ENCODE measurements at regions not wholly inside any gene's neighbourhood (a gene's known extent, or its start where the extent isn't known, plus 50 kb on each side); places are given as distances from the start of the nearest gene placed in this dataset.
"Not testable (repeated sequence)": the region's sequence is repeated elsewhere in the genome, so short reads cannot be mapped to it uniquely, and the experiment has no call there.

DNA sequence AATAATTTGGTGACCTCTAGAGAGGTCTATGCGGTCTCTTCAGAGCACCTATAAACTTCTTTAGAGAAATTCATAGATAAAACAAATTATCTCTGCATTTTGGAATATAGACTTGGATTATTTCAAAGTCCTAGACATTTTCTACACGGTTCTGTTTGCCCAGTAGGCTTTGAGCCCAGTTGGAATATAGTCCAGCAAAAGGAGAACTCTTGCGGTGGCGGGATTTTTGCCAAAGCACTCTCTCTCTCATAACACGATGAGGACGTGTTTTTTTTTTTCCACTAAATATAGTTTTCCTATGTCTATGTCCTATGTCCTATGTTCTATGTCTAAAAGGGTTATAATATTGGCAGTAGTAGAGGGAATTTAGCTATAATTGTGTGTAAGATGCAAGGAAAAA, 164.9 kb upstream of the AGR3 start:
- DNase-seq: no peak

DNA sequence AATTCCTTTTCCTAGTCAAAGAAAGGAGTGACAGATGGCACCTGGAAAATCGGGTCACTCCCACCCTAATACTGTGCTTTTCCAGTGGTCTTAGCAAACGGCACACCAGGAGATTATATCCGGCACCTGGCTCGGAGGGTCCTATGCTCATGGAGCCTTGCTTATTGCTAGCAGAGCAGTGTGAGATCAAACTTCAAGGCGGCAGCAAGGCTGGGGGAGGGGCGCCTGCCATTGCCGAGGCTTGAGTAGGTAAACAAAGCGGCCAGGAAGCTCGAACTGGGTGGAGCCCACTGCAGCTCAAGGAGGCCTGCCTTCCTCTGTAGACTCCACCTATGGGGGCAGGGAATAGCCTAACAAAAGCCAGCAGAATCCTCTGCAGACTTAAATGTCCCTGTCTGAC, 171.4 kb upstream of the AGR3 start:
- not testable (repeated sequence) for DNase-seq

DNA sequence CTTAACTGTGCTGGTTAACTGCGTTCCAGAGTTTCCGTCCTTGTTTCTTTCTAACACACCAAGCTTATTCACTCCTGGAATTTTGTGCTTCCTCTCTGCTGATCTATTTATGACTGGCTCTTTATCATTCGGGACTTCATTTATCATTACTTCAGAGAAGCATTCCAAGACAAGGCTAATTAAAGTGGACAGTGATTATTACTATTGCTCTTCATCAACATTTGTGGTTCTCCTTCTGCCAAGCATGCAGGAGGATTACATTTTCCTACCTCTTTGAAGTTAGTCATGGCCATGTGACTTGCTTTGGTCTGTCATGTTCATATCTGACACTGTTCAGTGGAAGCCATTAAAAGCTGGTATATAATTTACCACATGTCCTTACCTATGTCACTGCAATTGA, 172.4 kb upstream of the AGR3 start:
- no peak for DNase-seq

- DNase-seq: no peak
Measured at GRCh38 chr7:17054836-17055235, 173.1 kb upstream of the AGR3 start.

- no peak for DNase-seq
Measured at GRCh38 chr7:17055596-17055995, 173.8 kb upstream of the AGR3 start.

DNA sequence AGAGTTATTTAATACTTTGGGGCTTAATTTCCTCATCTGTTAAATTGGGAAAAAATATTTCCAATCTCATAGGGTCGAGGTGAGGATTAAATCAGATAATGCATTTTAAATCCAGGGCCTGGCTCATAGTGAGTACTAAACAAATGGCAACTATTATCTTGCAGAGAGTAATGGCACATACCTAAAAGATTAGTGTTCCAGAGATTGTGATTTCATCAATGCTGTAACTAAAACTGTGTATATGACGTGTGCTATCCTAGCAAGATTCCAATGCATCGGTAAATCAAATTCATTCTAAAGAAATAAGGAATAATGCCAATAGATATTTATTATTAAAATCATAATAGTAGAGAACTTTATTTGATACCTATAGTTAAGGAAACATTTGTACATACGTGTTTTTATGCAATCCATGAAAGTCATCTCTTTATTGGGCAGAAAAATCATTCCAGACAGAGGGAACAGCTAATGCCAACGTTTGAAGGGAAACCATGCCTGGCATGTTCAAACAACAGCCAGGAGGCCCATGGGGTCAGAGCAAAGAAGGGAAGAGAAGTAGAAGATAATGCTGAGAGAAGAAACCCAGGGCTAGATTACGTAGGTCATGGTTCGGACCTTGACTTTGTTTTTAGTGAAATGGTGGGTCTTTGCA, 174.8 kb upstream of the AGR3 start:
- no peak for DNase-seq

- no peak for DNase-seq
Measured at GRCh38 chr7:17057143-17057509, 175.3 kb upstream of the AGR3 start.

DNA sequence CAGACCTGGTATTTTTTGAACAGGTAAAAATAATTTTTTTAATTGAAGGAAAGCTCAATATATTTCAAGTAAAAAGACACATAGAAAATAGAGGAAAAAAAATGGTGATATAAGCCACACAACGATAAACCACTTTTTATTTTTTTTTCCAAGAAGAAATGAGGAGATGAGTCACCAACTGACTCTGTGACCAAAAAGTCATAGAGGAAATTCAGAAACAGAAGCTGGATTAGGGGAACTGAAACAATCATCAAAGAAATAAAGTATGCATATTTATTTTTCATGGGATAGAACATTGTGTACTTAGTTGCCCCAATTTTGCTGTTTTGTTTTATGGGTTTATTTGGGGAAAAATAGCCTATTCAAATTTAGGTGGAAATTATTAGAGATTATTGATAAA, 176.8 kb upstream of the AGR3 start:
- DNase-seq: no peak

- no peak for DNase-seq
Measured at GRCh38 chr7:17060051-17060450, 178.3 kb upstream of the AGR3 start.

GRCh38 chr7:17061443-17061842, 179.7 kb upstream of the AGR3 start:
- DNase-seq: no peak

GRCh38 chr7:17062151-17063044, 180.6 kb upstream of the AGR3 start:
- DNase-seq: no peak

DNA sequence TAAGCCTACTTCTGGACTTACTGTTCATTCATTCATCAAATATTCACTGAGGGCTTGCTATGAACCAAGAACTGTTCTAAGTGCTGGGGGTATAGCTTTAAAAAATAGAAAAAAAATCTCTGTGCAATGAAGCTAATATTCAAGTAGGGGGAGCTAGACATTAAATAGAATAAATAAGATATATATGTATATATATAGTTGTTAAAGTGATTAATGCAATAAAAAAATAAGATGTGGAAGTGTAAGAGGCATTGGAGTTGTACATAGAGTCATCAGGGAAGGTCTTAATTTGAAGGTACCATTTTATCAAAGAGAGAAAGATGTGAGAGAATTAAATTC, 181.2 kb upstream of the AGR3 start:
- DNase-seq: no peak

DNA sequence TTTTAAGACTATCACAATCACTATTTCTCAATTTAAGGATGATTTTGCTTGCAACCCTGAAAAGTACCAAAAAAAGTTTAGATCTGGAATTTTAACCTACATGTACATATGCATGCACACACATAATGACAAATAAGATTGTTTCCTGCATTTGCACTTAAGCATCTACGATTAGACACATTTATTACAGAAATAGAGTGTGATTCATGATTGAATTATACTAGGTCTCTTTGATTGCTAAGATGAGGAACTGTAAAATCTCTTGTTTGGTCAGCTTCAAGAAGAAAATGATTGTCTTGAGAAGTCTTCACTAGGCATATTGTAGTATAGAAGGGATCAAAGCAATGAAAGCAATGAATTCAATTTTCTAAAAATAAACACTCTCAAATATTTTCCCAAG, 185.9 kb upstream of the AGR3 start:
- DNase-seq: no peak

- no peak for DNase-seq
Measured at GRCh38 chr7:17069146-17069545, 187.4 kb upstream of the AGR3 start.

DNA sequence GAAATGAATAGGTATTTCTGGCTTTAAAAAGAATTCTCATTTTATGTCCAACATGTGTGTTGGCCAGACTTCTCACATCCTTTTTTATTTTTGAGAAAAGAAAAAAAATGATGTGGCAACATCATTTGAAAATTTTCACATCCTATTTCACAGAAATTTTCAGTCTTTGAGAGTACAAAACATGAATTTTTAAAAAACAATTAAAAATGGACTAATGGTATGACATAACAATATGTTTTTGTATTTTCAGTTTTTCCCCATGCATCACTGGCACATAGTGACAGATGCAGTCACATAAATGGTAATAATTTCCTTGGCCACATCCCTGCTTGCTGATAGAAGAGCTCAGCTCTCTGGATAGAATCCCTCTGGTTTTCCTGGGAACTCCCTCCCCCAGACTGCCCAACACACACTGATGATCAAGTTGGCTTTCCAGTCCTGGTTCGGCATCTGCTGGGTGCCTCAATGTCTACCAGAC, 188.5 kb upstream of the AGR3 start:
- no peak for DNase-seq

- no peak for DNase-seq
Measured at GRCh38 chr7:17071866-17072265, 190.1 kb upstream of the AGR3 start.

GRCh38 chr7:17075601-17076255, 193.9 kb upstream of the AGR3 start:
- no peak for DNase-seq

DNA sequence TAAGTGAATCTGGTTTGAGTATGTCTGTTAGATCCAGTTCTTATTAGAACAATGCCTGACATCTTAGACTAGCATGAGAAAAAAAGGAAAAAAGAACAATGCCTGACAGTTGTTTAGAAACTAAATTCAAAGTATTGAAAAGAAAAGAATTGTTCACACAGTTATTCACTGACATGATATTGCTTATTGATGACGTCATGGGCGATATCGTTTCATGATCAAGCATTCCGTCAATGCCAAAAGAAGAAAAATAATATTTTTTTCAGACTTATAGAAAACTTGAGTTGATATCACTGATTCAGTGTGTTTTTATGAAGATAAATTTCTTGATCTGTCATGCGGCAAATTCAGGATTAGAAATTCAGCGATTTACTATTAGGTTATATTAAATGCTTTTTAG, 196.5 kb upstream of the AGR3 start:
- DNase-seq: no peak

DNA sequence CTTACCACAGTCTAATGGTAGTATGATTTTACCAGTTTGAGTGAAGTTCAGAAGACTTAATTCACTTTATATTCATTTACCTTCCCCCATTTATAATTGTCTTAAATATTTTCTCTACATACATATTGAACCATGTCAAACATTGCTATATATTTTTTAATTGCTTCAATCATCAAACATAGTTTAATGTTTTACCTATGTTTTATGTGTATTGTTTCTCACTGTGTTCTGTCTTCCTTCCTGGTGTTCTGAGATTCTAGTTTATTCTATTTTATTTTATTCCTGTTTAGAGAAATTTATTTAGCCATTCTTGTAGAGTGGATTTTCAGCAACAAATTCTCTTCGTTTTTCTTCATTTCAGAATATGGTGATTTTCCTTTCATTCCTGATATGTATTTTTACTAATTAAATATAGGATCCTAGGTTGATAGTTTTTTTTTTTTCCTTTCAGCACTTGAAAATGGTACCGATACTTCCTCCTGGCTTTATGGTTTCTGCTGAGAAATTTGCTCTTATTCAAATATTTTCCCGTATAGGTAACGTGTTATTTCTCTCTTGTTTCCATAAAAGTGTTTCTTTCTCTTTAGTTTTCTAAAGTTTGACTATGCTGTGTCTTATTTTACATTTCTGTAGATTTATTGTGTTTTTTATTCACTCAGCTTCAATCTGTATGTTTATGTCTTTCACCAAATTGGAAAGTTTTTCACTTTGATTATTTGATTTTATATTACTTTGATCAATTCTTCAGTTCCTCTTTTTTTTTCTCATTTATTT, 201.8 kb upstream of the AGR3 start:
- no peak for DNase-seq

- no peak for DNase-seq
Measured at GRCh38 chr7:17084166-17084475, 202.3 kb upstream of the AGR3 start.

GRCh38 chr7:17085186-17085585, 203.4 kb upstream of the AGR3 start:
- DNase-seq: no peak

DNA sequence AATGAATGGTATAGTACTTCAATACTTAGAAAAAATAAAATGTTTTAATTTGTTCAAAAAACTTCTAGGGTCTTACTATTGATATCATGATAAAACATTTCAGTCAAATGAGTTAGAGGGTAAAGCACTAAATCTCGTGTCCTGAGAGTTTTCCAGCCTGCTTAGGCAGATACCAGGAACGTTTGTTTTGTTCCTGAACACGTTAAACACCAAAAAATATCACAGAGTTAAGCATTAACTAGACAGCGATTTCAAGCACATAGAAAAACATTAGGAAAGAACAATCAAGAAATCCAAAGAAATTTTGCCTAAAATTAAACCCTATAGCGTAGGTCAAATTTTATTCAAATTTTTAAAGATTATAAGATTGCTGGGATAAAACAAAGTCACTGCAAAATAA, 204.6 kb upstream of the AGR3 start:
- no peak for DNase-seq

DNA sequence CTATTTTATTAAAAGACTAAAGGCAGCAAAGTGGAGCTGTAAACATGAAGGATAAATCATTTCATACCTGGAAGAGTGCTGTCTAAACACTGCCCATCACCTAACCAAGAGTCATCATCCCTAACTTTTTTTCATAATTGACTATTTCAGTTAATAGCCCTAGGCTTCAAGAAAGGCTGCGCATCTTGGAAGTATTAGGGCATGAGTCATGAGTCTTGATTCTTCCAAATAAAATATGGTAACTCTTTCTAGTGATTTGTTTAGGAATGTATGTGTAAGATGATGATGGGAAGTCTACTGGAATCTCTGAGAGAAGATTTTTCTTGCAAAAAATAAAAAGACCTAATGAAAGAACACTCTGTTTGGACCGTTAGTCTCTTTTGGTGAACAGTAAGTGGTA, 207.7 kb upstream of the AHR start:
- no peak for DNase-seq

All from renal pelvis (tissue), 1 donor.